ENCODE measurements at regions not wholly inside any gene's neighbourhood (a gene's known extent, or its start where the extent isn't known, plus 50 kb on each side); places are given as distances from the start of the nearest gene placed in this dataset.

DNA sequence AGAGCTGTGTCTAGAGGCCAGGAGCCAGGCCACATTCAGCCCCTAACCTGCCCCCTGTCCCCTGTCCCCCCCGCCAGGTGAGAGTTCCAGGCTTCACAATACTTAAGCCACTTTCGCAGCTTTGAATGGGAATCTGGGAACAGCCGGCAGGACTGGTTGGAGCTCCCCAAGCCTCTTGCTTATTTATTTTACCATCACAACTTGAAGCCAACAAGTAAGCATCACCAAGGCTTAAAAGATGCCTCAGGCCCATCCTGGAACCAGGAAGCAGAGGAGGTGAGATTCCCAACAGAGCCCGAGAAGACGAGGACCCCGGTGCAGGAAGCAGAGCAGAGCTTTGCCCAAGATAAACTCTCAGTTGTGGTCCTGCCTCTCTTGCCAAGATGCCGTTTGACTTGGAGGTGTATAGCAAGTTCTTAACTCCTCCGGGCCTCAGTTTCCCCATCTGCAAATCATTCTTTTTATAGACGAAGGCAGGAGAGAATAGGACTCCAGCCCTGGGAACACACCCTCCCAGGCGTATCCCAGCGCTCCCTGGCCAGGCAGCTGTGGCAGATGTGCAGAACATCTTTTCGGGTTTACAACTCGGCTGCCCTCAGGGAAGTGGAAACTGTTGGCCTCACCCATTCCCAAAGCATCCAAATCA is 66.8 kb upstream of the SLC25A33 start:
- H3K9me3 Mint-ChIP-seq, result no peaks in the 10 kb centered on the region
- H3K36me3 Mint-ChIP-seq (ENCODE audit: low read depth), result no peaks in the 10 kb centered on the region
- TF ChIP-seq CTCF (conservative IDR thresholded peaks at IDR 0.05), result no peak
- no peak overlapping the region for H3K27ac Mint-ChIP-seq (ENCODE audit: unreplicated experiment)
- no peak overlapping the region for H3K4me3 Mint-ChIP-seq
- DNase-seq (ENCODE audit: low read depth, low spot score), result no peak
- no peaks in the 10 kb centered on the region for H3K4me1 Mint-ChIP-seq
- H3K27me3 Mint-ChIP-seq (ENCODE audit: low read depth), result peaks cover 11% of the 10 kb centered on the region

GRCh38 chr1:9473032-9473807 is 66.0 kb upstream of the SLC25A33 start:
- peak; percentile 10 for DNase-seq (ENCODE audit: low read depth, low spot score)
- Mint-ChIP-seq H3K27me3 (ENCODE audit: low read depth) (peaks cover 9% of the 10 kb centered on the region), H3K36me3 (ENCODE audit: low read depth) (no peaks in the 10 kb centered on the region), H3K27ac (ENCODE audit: unreplicated experiment) (no peak overlapping the region), H3K4me3 (no peak overlapping the region), H3K9me3 (no peaks in the 10 kb centered on the region), H3K4me1 (no peaks in the 10 kb centered on the region)
- TF ChIP-seq CTCF (conservative IDR thresholded peaks at IDR 0.05), result no peak

DNA sequence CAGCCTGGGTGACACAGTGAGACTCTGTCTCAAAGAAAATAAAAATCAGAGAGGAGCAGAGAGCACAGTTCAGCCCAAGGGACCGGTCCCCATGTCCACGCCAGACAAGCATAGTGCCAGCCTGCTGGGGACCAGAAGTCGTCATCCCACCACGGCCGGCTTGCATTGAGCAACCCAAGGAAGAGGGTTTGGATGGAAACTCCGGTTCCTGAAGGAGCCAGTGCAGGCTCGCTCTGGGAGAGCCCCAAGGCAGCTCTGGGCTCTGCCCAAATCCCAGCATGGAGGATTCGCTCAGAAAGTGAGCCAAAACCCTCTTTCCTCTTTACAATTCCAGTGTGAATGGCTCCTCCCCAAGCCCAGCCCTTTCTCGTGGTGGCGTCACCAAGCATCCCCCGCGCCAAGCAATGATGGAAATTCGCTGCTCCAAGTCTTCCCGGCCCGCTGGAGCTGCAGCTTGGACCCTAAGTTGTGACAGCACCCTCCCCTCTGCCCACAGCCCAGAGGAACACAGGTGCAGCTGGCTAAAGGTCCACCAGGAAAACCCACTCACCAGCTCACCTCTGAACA is 64.1 kb upstream of the SLC25A33 start:
- Mint-ChIP-seq H3K4me1 (no peaks in the 10 kb centered on the region), H3K4me3 (no peak overlapping the region), H3K36me3 (ENCODE audit: low read depth) (no peaks in the 10 kb centered on the region), H3K27ac (ENCODE audit: unreplicated experiment) (no peak overlapping the region), H3K27me3 (ENCODE audit: low read depth) (peaks cover 9% of the 10 kb centered on the region), H3K9me3 (no peaks in the 10 kb centered on the region)
- no peak for TF ChIP-seq CTCF (conservative IDR thresholded peaks at IDR 0.05)
- DNase-seq (ENCODE audit: low read depth, low spot score), result no peak

DNA sequence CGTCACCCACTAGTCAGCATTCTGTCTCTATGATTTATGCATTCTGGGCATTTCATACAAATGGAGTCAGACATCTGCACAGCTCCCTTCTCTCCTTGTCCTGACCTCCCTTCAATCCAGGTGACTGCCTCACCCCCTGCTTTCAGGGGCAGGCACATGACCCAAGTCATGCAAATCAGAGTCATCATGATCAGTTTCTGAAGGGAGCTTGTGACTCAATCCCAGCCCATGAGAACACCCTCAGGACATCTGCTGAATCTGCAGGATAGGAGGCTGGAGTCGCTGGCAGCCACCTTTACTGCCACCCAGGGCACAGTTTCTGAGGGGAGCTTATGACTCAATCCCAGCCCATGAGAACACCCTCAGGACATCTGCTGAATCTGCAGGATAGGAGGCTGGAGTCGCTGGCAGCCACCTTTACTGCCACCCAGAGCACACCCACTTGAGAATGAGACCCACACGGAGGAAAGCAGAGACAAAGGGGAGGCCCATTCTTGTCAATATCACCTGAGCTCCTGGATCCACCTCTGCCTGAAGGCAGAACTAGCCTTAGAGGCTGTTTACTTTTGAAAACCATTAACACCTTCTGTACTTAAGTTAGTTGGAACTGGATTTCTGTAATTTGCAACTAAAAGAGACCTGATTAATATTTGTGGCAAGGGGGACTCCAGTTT is 62.3 kb upstream of the SLC25A33 start:
- no peaks in the 10 kb centered on the region for H3K9me3 Mint-ChIP-seq
- no peaks in the 10 kb centered on the region for H3K36me3 Mint-ChIP-seq (ENCODE audit: low read depth)
- H3K4me1 Mint-ChIP-seq, result no peaks in the 10 kb centered on the region
- peak overlapping the region; percentile 57 for H3K27ac Mint-ChIP-seq (ENCODE audit: unreplicated experiment)
- DNase-seq (ENCODE audit: low read depth, low spot score), result no peak
- TF ChIP-seq CTCF (conservative IDR thresholded peaks at IDR 0.05), result no peak
- peaks cover 7% of the 10 kb centered on the region for H3K27me3 Mint-ChIP-seq (ENCODE audit: low read depth)
- no peak overlapping the region for H3K4me3 Mint-ChIP-seq

GRCh38 chr1:9477535-9477934 is 61.7 kb upstream of the SLC25A33 start:
- no peaks in the 10 kb centered on the region for H3K4me1 Mint-ChIP-seq
- no peak for DNase-seq (ENCODE audit: low read depth, low spot score)
- no peak overlapping the region for H3K27ac Mint-ChIP-seq (ENCODE audit: unreplicated experiment)
- H3K27me3 Mint-ChIP-seq (ENCODE audit: low read depth), result peaks cover 7% of the 10 kb centered on the region
- H3K4me3 Mint-ChIP-seq, result no peak overlapping the region
- no peaks in the 10 kb centered on the region for H3K9me3 Mint-ChIP-seq
- TF ChIP-seq CTCF (conservative IDR thresholded peaks at IDR 0.05), result no peak
- no peaks in the 10 kb centered on the region for H3K36me3 Mint-ChIP-seq (ENCODE audit: low read depth)

Measured in neural crest cell (in vitro differentiated cells).